Stomach (tissue), 8 donors: ENCODE measurements at regions not wholly inside any gene's neighbourhood (a gene's known extent, or its start where the extent isn't known, plus 50 kb on each side); places are given as distances from the start of the nearest gene placed in this dataset.

ENCODE experiments used
- DNase-seq, 2 donors: peaks; one replicate each; pipeline versions ENCODE4 v3.0.0 to v3.0.0-alpha.2; 2013 to 2019
- H3K27ac ChIP-seq, 5 donors: fragments of 200-600 bp in 4 of 5; sonication (generic) in 4 of 5; one replicate each; pipeline ENCODE4 v1.5.1; 2013 to 2019; ENCODE audit warnings: mild to moderate bottlenecking in 1 of 5, moderate library complexity in 1 of 5
- H3K27me3 ChIP-seq, 3 donors: fragments of 200-600 bp; sonication (generic); one replicate each; pipeline ENCODE4 v1.5.1; 2017 to 2019; ENCODE audit warnings: mixed run types in 1 of 3
- H3K36me3 ChIP-seq, 4 donors: fragments of 200-600 bp; sonication (generic); 1 replicate in 3 of 4; 2 replicates in 1 of 4; pipeline ENCODE4 v1.5.1; 2016 to 2019
- H3K4me1 ChIP-seq, 4 donors: fragments of 200-600 bp; sonication (generic); one replicate each; pipeline ENCODE4 v1.5.1; 2016 to 2019
- H3K4me3 ChIP-seq, 4 donors: fragments of 200-600 bp; sonication (generic) in 3 of 4; one replicate each; pipeline ENCODE4 v1.5.1; 2016 to 2019; ENCODE audit warnings: mild to moderate bottlenecking in 1 of 4
- H3K9me3 ChIP-seq, 4 donors: fragments of 200-600 bp; sonication (generic); one replicate each; pipeline ENCODE4 v1.5.1; 2016 to 2019
- EP300 ChIP-seq: sonication (generic); formaldehyde crosslinking; IDR thresholded peaks from one replicate; pipeline ENCODE4 v1.6.1; 2017; ENCODE audit warnings: antibody characterized with exemption
- POLR2A ChIP-seq, 4 donors: fragments of 450-650 bp; IDR thresholded peaks; one replicate each; pipeline ENCODE4 v1.6.1; 2016; ENCODE audit warnings: antibody characterized with exemption in 4 of 4, control low read depth in 2 of 4, mild to moderate bottlenecking in 1 of 4, moderate library complexity in 1 of 4
- POLR2AphosphoS5 ChIP-seq, 3 donors: sonication (generic); formaldehyde crosslinking; IDR thresholded peaks; one replicate each; pipeline ENCODE4 v1.6.1; 2016; ENCODE audit warnings: antibody characterized with exemption in 3 of 3
- whole genome bisulfite sequencing, 5 donors: extraction: QIAGEN DNeasy Blood & Tissue Kit in 3 of 5; methylation state at CpG; one replicate each; pipeline versions ENCODE4 v1.1.5 to v1.1.7; 2013 to 2018; 5-methylcytosine and 5-hydroxymethylcytosine counted together
- intact Hi-C: fragments of 100-400 bp; cut with DNase I; formaldehyde crosslinking; loops from one replicate; pipeline ENCODE4 v1.15.1; 2023; ENCODE audit warnings: low total_unique reads
- TF ChIP-seq, protein P1 (sequence below), 7 experiments: fragments of 450-650 bp in 4 of 7; fragments of 200-600 bp in 3 of 7; sonication (generic) in 3 of 7; IDR thresholded peaks; one replicate each; pipeline ENCODE4 v1.5.1; 2016 to 2019; ENCODE audit warnings: antibody characterized with exemption in 7 of 7, control low read depth in 2 of 7, mild to moderate bottlenecking in 1 of 7
- donor health status: healthy with polysubstance abuse.
- donor health status: Bipolar disorder and iron deficiency.
- donor health status: healthy.

DNA sequence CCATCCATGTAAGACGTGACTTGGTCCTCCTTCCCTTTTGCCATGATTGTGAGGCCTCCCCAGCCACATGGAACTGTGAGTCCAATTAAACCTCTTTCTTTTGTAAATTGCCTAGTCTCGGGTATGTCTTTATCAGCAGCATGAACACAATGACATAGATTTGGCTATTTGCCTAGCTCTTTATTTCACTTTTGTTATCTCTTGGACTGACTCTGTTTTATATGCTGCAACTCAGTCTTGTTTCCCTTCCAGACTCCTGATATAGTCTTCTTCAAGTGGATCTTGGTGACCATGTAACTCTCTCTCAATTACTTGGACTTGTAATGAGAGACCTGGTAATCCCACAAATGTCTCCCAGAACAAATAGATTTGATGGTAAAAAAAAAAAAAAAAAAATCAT is 627.6 kb downstream of the CCDC85A start:
- Histone ChIP-seq H3K27ac (no peak overlapping the region), H3K9me3 (peaks cover 0 to under 1% (median 0%) of the 10 kb centered on the region in 4 donors), H3K4me3 (no peak overlapping the region), H3K27me3 (no peaks in the 10 kb centered on the region), H3K4me1 (no peaks in the 10 kb centered on the region), H3K36me3 (no peaks in the 10 kb centered on the region)
- 23 to 65% (median 51%) methylated on average over 2 of the region's 2 CpGs for WGBS, 5 donors
- intact Hi-C loops: no loop called here
- no peak for DNase-seq
- TF ChIP-seq POLR2AphosphoS5 (IDR thresholded peaks at IDR 0.05) (no peak), EP300 (no peak), POLR2A (IDR thresholded peaks at IDR 0.05) (no peak)
- TF ChIP-seq, protein P1, sequence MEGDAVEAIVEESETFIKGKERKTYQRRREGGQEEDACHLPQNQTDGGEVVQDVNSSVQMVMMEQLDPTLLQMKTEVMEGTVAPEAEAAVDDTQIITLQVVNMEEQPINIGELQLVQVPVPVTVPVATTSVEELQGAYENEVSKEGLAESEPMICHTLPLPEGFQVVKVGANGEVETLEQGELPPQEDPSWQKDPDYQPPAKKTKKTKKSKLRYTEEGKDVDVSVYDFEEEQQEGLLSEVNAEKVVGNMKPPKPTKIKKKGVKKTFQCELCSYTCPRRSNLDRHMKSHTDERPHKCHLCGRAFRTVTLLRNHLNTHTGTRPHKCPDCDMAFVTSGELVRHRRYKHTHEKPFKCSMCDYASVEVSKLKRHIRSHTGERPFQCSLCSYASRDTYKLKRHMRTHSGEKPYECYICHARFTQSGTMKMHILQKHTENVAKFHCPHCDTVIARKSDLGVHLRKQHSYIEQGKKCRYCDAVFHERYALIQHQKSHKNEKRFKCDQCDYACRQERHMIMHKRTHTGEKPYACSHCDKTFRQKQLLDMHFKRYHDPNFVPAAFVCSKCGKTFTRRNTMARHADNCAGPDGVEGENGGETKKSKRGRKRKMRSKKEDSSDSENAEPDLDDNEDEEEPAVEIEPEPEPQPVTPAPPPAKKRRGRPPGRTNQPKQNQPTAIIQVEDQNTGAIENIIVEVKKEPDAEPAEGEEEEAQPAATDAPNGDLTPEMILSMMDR (IDR thresholded peaks at IDR 0.05): no peak

DNA sequence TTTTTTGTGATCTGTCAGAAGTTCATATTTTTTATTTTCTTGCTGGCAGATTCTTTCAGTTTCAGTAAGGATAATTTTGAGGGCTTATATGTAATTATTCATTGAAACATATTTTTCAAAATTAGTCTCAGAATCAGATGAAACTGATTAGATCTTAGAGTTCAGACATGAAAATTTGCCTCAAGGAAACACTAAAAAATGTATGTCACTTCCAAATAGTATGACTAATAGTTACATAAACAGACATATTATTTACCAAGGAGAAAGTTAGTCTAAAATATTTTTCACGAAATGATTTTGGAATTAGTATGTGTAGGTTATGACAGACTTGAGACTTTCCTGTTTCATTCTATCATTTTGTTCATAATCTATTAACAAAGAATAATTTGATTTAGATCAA is 628.6 kb downstream of the CCDC85A start:
- intact Hi-C loops: no loop called here
- Histone ChIP-seq H3K27me3 (no peaks in the 10 kb centered on the region), H3K36me3 (no peaks in the 10 kb centered on the region), H3K9me3 (peaks cover 0 to 4% (median 0%) of the 10 kb centered on the region in 4 donors), H3K4me3 (no peak overlapping the region), H3K27ac (no peak overlapping the region), H3K4me1 (no peaks in the 10 kb centered on the region)
- WGBS, 5 donors: 50 to 89% (median 81%) methylated on average over 1 of the region's 1 CpG
- no peak for DNase-seq
- TF ChIP-seq POLR2A (IDR thresholded peaks at IDR 0.05) (no peak), EP300 (no peak), POLR2AphosphoS5 (IDR thresholded peaks at IDR 0.05) (no peak)
- TF ChIP-seq, protein P1 (IDR thresholded peaks at IDR 0.05): no peak

DNA sequence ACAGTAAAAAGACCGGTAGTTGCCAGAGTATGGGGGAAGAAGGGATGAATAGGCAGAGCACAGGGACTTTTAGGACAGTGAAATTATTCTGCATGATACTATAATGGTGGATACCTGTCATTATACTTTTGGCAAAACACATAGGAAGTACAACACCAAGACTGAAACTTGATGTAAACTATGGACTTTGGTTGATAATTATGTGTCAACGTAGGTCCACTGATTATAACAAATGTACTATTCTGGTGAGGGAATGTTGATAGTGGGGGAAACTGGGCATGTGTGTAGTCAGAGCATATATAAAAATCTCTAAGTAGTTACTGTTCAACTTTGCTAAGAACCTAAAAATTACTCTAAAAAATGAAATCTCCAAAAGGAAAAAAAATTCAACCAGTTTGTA is 629.7 kb downstream of the CCDC85A start:
- Histone ChIP-seq H3K9me3 (peaks cover 0 to 4% (median 0%) of the 10 kb centered on the region in 4 donors), H3K27me3 (no peaks in the 10 kb centered on the region), H3K4me1 (no peaks in the 10 kb centered on the region), H3K4me3 (no peak overlapping the region), H3K36me3 (no peaks in the 10 kb centered on the region), H3K27ac (no peak overlapping the region)
- intact Hi-C loops: no loop called here
- 56 to 69% (median 63%) methylated on average over 2 of the region's 2 CpGs for WGBS, 5 donors
- TF ChIP-seq POLR2AphosphoS5 (IDR thresholded peaks at IDR 0.05) (no peak), EP300 (no peak), POLR2A (IDR thresholded peaks at IDR 0.05) (no peak)
- TF ChIP-seq, protein P1 (IDR thresholded peaks at IDR 0.05): no peak
- no peak for DNase-seq

DNA sequence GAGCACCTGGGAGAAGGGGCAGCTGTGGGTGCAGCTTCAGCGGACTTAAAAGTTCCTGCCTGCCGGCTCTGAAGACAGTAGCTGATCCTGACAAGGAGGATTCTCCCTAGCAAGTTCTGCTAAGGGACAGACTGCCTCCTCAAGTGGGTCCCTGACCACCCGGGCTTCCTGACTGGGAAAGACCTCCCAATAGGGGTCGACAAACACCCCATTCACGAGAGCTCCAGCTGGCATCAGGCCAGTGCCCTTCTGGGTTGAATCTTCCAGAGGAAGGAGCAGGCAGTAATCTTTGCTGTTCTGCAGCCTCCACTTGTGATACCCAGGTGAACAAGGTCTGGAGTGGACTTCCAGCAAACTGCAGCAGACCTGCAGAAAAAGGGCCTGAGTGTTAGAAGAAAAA is 632.9 kb downstream of the CCDC85A start:
- intact Hi-C loops: no loop called here
- Histone ChIP-seq H3K27me3 (no peaks in the 10 kb centered on the region), H3K27ac (no peak overlapping the region), H3K4me3 (no peak overlapping the region), H3K36me3 (no peaks in the 10 kb centered on the region), H3K9me3 (peaks cover 0 to 11% (median 7%) of the 10 kb centered on the region in 4 donors), H3K4me1 (no peaks in the 10 kb centered on the region)
- WGBS, 5 donors: 69 to 83% (median 77%) methylated on average over 1 to 5 of the region's 5 CpGs
- no peak for DNase-seq
- TF ChIP-seq POLR2AphosphoS5 (IDR thresholded peaks at IDR 0.05): no peak
- no peak for TF ChIP-seq EP300
- TF ChIP-seq, protein P1 (IDR thresholded peaks at IDR 0.05): no peak
- no peak for TF ChIP-seq POLR2A (IDR thresholded peaks at IDR 0.05)
